SK-N-SH treated with all-trans-retinoic acid at 6 μM for 48 hours (cell line): ENCODE measurements at regions not wholly inside any gene's neighbourhood (a gene's known extent, or its start where the extent isn't known, plus 50 kb on each side); places are given as distances from the start of the nearest gene placed in this dataset.

Source experiments
- ATAC-seq: fragments of 200-7000 bp; cut with Tn5 transposase; 3 replicates; pipeline ENCODE4 v1.9.1; 2020; ENCODE audit warnings: mild to moderate bottlenecking, moderate library complexity
- ARNTL ChIP-seq: fragments of 450-650 bp; formaldehyde crosslinking; IDR thresholded peaks from 2 replicates; pipeline ENCODE4 v1.5.0; 2020; ENCODE audit warnings: low read depth, mild to moderate bottlenecking, moderate library complexity, borderline replicate concordance
- BACH2 ChIP-seq: fragments of 250-450 bp; sonication (Bioruptor Pico); IDR thresholded peaks from 2 replicates; pipeline ENCODE4 v1.9.0; 2021; ENCODE audit warnings: mild to moderate bottlenecking, borderline replicate concordance
- CREB5 ChIP-seq: fragments of 250-450 bp; sonication (Bioruptor Pico); IDR thresholded peaks from 2 replicates; pipeline ENCODE4 v1.5.1; 2020; ENCODE audit warnings: low read depth, mild to moderate bottlenecking, moderate library complexity
- CSDC2 ChIP-seq: fragments of 250-450 bp; sonication (Bioruptor Pico); IDR thresholded peaks from 2 replicates; pipeline ENCODE4 v1.5.0; 2020; ENCODE audit warnings: mild to moderate bottlenecking, moderate library complexity
- GLIS3 ChIP-seq: fragments of 250-450 bp; sonication (Bioruptor Pico); IDR thresholded peaks from 2 replicates; pipeline ENCODE4 v1.5.0; 2020; ENCODE audit warnings: mild to moderate bottlenecking, moderate library complexity
- ISL1 ChIP-seq: fragments of 250-450 bp; sonication (Bioruptor Pico); IDR thresholded peaks from 2 replicates; pipeline ENCODE4 v2.1.2; 2022; ENCODE audit warnings: mild to moderate bottlenecking, moderate library complexity
- RARB ChIP-seq: fragments of 250-450 bp; sonication (Bioruptor Pico); IDR thresholded peaks from 2 replicates; pipeline ENCODE4 v1.8.0; 2021; ENCODE audit warnings: mild to moderate bottlenecking, moderate library complexity
- SNAI2 ChIP-seq: fragments of 250-450 bp; sonication (Bioruptor Pico); IDR thresholded peaks from 2 replicates; pipeline ENCODE4 v1.5.0; 2020; ENCODE audit warnings: mild to moderate bottlenecking, moderate library complexity
- TCF4 ChIP-seq: fragments of 250-450 bp; sonication (Bioruptor Pico); IDR thresholded peaks from 2 replicates; pipeline ENCODE4 v1.8.0; 2021; ENCODE audit warnings: mild to moderate bottlenecking, moderate library complexity, borderline replicate concordance
- TOX ChIP-seq: fragments of 250-450 bp; sonication (Bioruptor Pico); IDR thresholded peaks from 2 replicates; pipeline ENCODE4 v1.8.0; 2021; ENCODE audit warnings: mild to moderate bottlenecking, moderate library complexity, borderline replicate concordance
- TSHZ2 ChIP-seq: fragments of 250-450 bp; sonication (Bioruptor Pico); IDR thresholded peaks from 2 replicates; pipeline ENCODE4 v1.5.0; 2020; ENCODE audit warnings: mild to moderate bottlenecking, moderate library complexity
- ZC3H10 ChIP-seq: fragments of 250-450 bp; sonication (Bioruptor Pico); IDR thresholded peaks from 2 replicates; pipeline ENCODE4 v1.5.1; 2021; ENCODE audit warnings: mild to moderate bottlenecking, moderate library complexity
- ZFP3 ChIP-seq: fragments of 250-450 bp; sonication (Bioruptor Pico); IDR thresholded peaks from 2 replicates; pipeline ENCODE4 v1.5.0; 2020; ENCODE audit warnings: mild to moderate bottlenecking, moderate library complexity
- ZFP30 ChIP-seq: fragments of 450-650 bp; formaldehyde crosslinking; IDR thresholded peaks from 2 replicates; pipeline ENCODE4 v1.5.0; 2022; ENCODE audit warnings: mild to moderate bottlenecking, moderate library complexity
- ZNF565 ChIP-seq: fragments of 450-650 bp; formaldehyde crosslinking; conservative IDR thresholded peaks from 2 replicates; pipeline ENCODE4 v1.5.0; 2020; ENCODE audit warnings: low read depth, mild to moderate bottlenecking, moderate library complexity
- ZNF70 ChIP-seq: fragments of 450-650 bp; formaldehyde crosslinking; IDR thresholded peaks from 2 replicates; pipeline ENCODE4 v1.5.0; 2020; ENCODE audit warnings: mild to moderate bottlenecking, moderate library complexity
- TF ChIP-seq, protein P1 (sequence below): fragments of 250-450 bp; sonication (Bioruptor Pico); IDR thresholded peaks from 2 replicates; pipeline ENCODE4 v1.8.0; 2020; ENCODE audit warnings: mild to moderate bottlenecking, moderate library complexity, borderline replicate concordance
- TF ChIP-seq, protein P2 (sequence below): fragments of 250-450 bp; sonication (Bioruptor Pico); IDR thresholded peaks from 2 replicates; pipeline ENCODE4 v1.8.0; 2021; ENCODE audit warnings: low read depth, mild to moderate bottlenecking, moderate library complexity, borderline replicate concordance

- TF ChIP-seq, protein P1, sequence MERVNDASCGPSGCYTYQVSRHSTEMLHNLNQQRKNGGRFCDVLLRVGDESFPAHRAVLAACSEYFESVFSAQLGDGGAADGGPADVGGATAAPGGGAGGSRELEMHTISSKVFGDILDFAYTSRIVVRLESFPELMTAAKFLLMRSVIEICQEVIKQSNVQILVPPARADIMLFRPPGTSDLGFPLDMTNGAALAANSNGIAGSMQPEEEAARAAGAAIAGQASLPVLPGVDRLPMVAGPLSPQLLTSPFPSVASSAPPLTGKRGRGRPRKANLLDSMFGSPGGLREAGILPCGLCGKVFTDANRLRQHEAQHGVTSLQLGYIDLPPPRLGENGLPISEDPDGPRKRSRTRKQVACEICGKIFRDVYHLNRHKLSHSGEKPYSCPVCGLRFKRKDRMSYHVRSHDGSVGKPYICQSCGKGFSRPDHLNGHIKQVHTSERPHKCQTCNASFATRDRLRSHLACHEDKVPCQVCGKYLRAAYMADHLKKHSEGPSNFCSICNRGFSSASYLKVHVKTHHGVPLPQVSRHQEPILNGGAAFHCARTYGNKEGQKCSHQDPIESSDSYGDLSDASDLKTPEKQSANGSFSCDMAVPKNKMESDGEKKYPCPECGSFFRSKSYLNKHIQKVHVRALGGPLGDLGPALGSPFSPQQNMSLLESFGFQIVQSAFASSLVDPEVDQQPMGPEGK (CRISPR knock-in tag) = no peak
- TF ChIP-seq SNAI2 (CRISPR knock-in tag) = no peak
- no peak for TF ChIP-seq TCF4 (CRISPR knock-in tag)
- no peak for TF ChIP-seq CSDC2 (CRISPR knock-in tag)
- TF ChIP-seq TSHZ2 (CRISPR knock-in tag) = no peak
- TF ChIP-seq, protein P2, sequence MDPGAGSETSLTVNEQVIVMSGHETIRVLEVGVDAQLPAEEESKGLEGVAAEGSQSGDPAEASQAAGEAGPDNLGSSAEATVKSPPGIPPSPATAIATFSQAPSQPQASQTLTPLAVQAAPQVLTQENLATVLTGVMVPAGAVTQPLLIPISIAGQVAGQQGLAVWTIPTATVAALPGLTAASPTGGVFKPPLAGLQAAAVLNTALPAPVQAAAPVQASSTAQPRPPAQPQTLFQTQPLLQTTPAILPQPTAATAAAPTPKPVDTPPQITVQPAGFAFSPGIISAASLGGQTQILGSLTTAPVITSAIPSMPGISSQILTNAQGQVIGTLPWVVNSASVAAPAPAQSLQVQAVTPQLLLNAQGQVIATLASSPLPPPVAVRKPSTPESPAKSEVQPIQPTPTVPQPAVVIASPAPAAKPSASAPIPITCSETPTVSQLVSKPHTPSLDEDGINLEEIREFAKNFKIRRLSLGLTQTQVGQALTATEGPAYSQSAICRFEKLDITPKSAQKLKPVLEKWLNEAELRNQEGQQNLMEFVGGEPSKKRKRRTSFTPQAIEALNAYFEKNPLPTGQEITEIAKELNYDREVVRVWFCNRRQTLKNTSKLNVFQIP (CRISPR knock-in tag) = no peak
- TF ChIP-seq ZNF565 (CRISPR knock-in tag) = no peak
- no peak for TF ChIP-seq BACH2 (CRISPR knock-in tag)
- ATAC-seq = no peak
Observed at GRCh38 chr14:94697773-94698556, 71.9 kb downstream of the GSC start.

DNA sequence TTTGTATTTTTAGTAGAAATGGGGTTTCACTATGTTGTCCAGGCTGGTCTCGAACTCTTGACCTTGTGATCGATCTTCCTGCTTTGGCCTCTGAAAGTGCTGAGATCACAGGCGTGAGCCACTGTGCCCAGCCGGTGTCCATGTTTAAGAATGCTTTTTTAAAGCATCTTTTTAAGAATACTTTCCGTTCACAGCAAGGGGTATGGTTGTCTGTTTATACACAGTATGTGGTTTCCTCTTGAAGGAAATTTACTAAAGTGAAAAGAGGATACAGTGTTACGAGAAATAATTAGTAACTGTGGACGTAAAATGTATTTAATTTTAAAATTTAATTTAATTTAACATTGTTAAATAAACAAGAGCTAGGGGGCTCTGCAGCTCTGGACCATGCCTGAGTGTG is 73.4 kb downstream of the GSC start:
- no peak for TF ChIP-seq ZFP3
- no peak for TF ChIP-seq ZNF70 (CRISPR knock-in tag)
- no peak for TF ChIP-seq BACH2 (CRISPR knock-in tag)
- TF ChIP-seq, protein P2 (CRISPR knock-in tag) = no peak
- no peak for TF ChIP-seq ZC3H10
- ATAC-seq = no peak

GRCh38 chr14:94695231-94695630 is 74.7 kb downstream of the GSC start:
- no peak for ATAC-seq
- TF ChIP-seq ARNTL (CRISPR knock-in tag) (no peak), TOX (CRISPR knock-in tag) (no peak), CREB5 (CRISPR knock-in tag) (no peak), ISL1 (CRISPR knock-in tag) (no peak), ZC3H10 (no peak), ZFP30 (CRISPR knock-in tag) (no peak), GLIS3 (CRISPR knock-in tag) (no peak), ZFP3 (no peak), ZNF565 (CRISPR knock-in tag) (no peak), BACH2 (CRISPR knock-in tag) (no peak), TSHZ2 (CRISPR knock-in tag) (no peak), SNAI2 (CRISPR knock-in tag) (no peak), RARB (CRISPR knock-in tag) (no peak)
